ENCODE measurements at regions not wholly inside any gene's neighbourhood (a gene's known extent, or its start where the extent isn't known, plus 50 kb on each side); places are given as distances from the start of the nearest gene placed in this dataset.

DNA sequence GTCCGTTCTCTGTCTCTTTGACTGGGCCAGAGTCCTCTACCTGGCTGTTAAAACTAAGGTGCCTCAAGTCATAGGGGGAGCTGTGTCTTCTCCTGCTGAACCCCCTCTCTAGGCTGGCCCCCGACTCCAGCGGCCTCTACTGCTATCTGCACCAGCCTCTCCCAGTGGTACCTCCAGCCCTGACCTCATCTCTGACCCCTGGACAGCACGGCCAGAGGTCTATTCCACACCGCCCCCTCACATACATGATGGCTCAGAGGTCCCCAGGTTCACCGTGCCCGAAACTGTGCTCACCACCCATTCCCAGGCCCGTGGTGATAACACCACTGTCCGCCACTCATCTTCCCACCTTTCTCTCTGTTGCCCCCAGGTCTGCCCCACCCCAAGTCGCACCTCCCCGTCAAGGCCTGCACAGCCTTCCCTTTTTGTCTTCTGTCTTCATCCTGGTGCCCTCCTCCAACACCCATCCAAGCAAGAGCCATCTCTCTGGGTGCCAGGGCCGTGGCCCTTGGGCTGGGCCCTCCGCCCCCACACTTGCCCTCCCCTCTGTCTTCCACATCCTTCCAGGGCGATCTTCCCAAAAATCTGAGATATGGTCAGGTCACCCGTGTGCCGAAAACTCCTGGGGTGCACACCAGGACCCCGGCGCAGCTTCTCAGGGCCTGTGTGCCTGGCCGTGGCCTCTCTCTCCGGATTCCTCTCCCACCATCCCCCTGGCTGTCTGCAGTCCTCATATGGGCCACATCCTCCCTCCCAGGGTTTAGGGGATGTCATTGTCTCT is 134.4 kb upstream of the ID2 start:
- no peak for TF ChIP-seq CTCF (IDR thresholded peaks at IDR 0.05)
- no peak for TF ChIP-seq POLR2A (IDR thresholded peaks at IDR 0.05)

Data from adrenal gland (tissue), 5 donors.